ENCODE measurements at regions not wholly inside any gene's neighbourhood (a gene's known extent, or its start where the extent isn't known, plus 50 kb on each side); places are given as distances from the start of the nearest gene placed in this dataset.

DNA sequence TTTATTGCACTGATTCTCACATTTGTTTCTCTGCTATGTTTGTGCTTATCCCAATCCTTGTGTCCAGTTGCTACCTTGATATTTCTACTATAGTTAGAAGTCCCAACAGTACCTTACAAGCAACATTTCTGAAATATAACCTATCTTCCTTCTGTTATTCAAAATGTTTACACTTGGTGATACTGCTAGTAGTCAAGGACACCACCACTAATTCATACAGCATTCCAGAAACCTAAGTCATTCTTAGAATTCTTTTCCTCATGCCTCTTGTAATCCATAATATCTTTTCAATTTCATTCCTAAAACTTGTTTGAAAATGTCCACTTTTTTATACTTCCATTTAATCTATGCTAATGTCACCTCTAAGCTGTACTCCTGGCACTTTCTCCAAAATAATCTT lies 2132.1 kb downstream of the NCAM2 start:
- no peak for TF ChIP-seq CTCF (IDR thresholded peaks at IDR 0.05)
- no peak for TF ChIP-seq POLR2AphosphoS5 (IDR thresholded peaks at IDR 0.05)
- TF ChIP-seq POLR2A (IDR thresholded peaks at IDR 0.05) = no peak
- no peak for TF ChIP-seq EP300 (IDR thresholded peaks at IDR 0.05)

All from suprapubic skin (tissue), 4 donors.